RWPE2 (cell line): ENCODE measurements at regions not wholly inside any gene's neighbourhood (a gene's known extent, or its start where the extent isn't known, plus 50 kb on each side); places are given as distances from the start of the nearest gene placed in this dataset.
A peak's percentile ranks its signal among the peaks of the same experiment; 100 is the strongest.

Experiments
- ATAC-seq: fragments of 200-7000 bp; cut with Tn5 transposase; 3 replicates; pipeline ENCODE4 v1.9.1; 2021; ENCODE audit warnings: low read depth
- DNase-seq: peaks from one replicate; pipeline ENCODE4 v3.0.0-alpha.2; 2020; ENCODE audit warnings: low spot score
- H3K27ac ChIP-seq: fragments of 450-650 bp; 2 replicates; pipeline ENCODE4 v1.5.1; 2017; ENCODE audit warnings: mild to moderate bottlenecking; ENCODE audit not compliant: poor library complexity, severe bottlenecking
- H3K27me3 ChIP-seq: fragments of 250-450 bp; sonication (Bioruptor Pico); 2 replicates; pipeline ENCODE4 v1.5.1; 2021; ENCODE audit warnings: mild to moderate bottlenecking, moderate library complexity; ENCODE audit not compliant: insufficient read depth, poor library complexity, severe bottlenecking
- H3K36me3 ChIP-seq: fragments of 250-450 bp; sonication (Bioruptor Pico); 2 replicates; pipeline ENCODE4 v1.5.1; 2020; ENCODE audit warnings: low read depth, mild to moderate bottlenecking, moderate library complexity
- H3K4me1 ChIP-seq: fragments of 250-450 bp; sonication (Bioruptor Pico); 2 replicates; pipeline ENCODE4 v1.5.1; 2021; ENCODE audit warnings: mild to moderate bottlenecking, moderate library complexity; ENCODE audit not compliant: insufficient read depth, poor library complexity, severe bottlenecking
- H3K4me3 ChIP-seq: fragments of 250-450 bp; sonication (Bioruptor Pico); 2 replicates; pipeline ENCODE4 v1.5.1; 2021; ENCODE audit warnings: mild to moderate bottlenecking, moderate library complexity; ENCODE audit not compliant: severe bottlenecking
- H3K9me3 ChIP-seq: fragments of 250-450 bp; sonication (Bioruptor Pico); 2 replicates; pipeline ENCODE4 v1.5.1; 2021; ENCODE audit warnings: mild to moderate bottlenecking, moderate library complexity; ENCODE audit not compliant: severe bottlenecking
- TF ChIP-seq, protein P1 (sequence below): fragments of 450-650 bp; IDR thresholded peaks from one replicate; pipeline ENCODE4 v1.5.1; 2017; ENCODE audit warnings: mild to moderate bottlenecking, moderate library complexity; ENCODE audit not compliant: poor library complexity, severe bottlenecking

- Histone ChIP-seq H3K27me3 (peaks cover 18% of the 10 kb centered on the region), H3K27ac (no peak overlapping the region), H3K4me1 (no peaks in the 10 kb centered on the region), H3K36me3 (no peaks in the 10 kb centered on the region), H3K4me3 (no peak overlapping the region), H3K9me3 (no peaks in the 10 kb centered on the region)
- TF ChIP-seq, protein P1, sequence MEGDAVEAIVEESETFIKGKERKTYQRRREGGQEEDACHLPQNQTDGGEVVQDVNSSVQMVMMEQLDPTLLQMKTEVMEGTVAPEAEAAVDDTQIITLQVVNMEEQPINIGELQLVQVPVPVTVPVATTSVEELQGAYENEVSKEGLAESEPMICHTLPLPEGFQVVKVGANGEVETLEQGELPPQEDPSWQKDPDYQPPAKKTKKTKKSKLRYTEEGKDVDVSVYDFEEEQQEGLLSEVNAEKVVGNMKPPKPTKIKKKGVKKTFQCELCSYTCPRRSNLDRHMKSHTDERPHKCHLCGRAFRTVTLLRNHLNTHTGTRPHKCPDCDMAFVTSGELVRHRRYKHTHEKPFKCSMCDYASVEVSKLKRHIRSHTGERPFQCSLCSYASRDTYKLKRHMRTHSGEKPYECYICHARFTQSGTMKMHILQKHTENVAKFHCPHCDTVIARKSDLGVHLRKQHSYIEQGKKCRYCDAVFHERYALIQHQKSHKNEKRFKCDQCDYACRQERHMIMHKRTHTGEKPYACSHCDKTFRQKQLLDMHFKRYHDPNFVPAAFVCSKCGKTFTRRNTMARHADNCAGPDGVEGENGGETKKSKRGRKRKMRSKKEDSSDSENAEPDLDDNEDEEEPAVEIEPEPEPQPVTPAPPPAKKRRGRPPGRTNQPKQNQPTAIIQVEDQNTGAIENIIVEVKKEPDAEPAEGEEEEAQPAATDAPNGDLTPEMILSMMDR = no peak
- no peak for DNase-seq
- no peak for ATAC-seq
These were observed 85.9 kb upstream of the KLHL25 start for GRCh38 chr15:85880501-85881190.

GRCh38 chr15:85886309-85886811, 91.6 kb upstream of the KLHL25 start:
- DNase-seq = no peak

GRCh38 chr15:85889956-85890619, 95.4 kb upstream of the KLHL25 start:
- Histone ChIP-seq H3K9me3 (no peaks in the 10 kb centered on the region), H3K36me3 (no peaks in the 10 kb centered on the region), H3K27me3 (peaks cover 14% of the 10 kb centered on the region), H3K4me3 (no peak overlapping the region), H3K4me1 (no peaks in the 10 kb centered on the region), H3K27ac (no peak overlapping the region)
- DNase-seq = no peak
- TF ChIP-seq, protein P1 = no peak
- ATAC-seq = no peak

More at GRCh38 chr15:85886309-85886811, 91.6 kb upstream of the KLHL25 start:
- Histone ChIP-seq H3K27ac (no peak overlapping the region), H3K4me1 (no peaks in the 10 kb centered on the region), H3K4me3 (no peak overlapping the region), H3K27me3 (peaks cover 29% of the 10 kb centered on the region), H3K36me3 (no peaks in the 10 kb centered on the region), H3K9me3 (no peaks in the 10 kb centered on the region)
- TF ChIP-seq, protein P1 = no peak
- ATAC-seq = peak; percentile 27; the same call in 1 of the 3 replicates

DNA sequence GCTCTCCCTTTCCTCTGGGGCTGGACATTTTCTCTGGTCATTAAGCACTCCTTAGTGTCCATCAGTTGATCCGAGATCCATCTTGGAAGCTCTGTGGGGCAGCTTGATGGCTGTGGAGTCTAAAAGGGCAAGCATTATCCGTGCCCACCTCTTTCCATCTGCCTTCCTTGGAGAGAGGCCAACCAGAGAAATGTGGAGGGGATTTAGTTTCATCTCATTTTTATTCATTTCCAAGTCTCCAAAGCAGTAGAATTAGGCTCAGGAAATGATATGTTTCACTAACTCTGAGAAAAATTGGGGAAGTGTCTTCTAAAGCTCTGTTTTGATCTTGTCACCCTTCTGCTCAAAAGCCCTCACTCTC, 95.9 kb upstream of the KLHL25 start:
- no peak overlapping the region for H3K27ac ChIP-seq
- H3K4me1 ChIP-seq = no peaks in the 10 kb centered on the region
- H3K9me3 ChIP-seq = no peaks in the 10 kb centered on the region
- DNase-seq (no peak), ATAC-seq (no peak)
- TF ChIP-seq, protein P1 = no peak
- H3K27me3 ChIP-seq = peaks cover 11% of the 10 kb centered on the region
- H3K36me3 ChIP-seq = no peaks in the 10 kb centered on the region
- no peak overlapping the region for H3K4me3 ChIP-seq

- H3K36me3 ChIP-seq = no peaks in the 10 kb centered on the region
- H3K27ac ChIP-seq = no peak overlapping the region
- ATAC-seq (no peak), DNase-seq (no peak)
- TF ChIP-seq, protein P1 = no peak
- peaks cover 6% of the 10 kb centered on the region for H3K27me3 ChIP-seq
- H3K4me3 ChIP-seq = no peak overlapping the region
- H3K9me3 ChIP-seq = no peaks in the 10 kb centered on the region
- H3K4me1 ChIP-seq = no peaks in the 10 kb centered on the region
These were observed 96.7 kb upstream of the KLHL25 start for GRCh38 chr15:85891470-85891869.
